Cardiac muscle cell (in vitro differentiated cells and primary cell): ENCODE measurements at regions not wholly inside any gene's neighbourhood (a gene's known extent, or its start where the extent isn't known, plus 50 kb on each side); places are given as distances from the start of the nearest gene placed in this dataset.

ENCODE experiments used
- DNase-seq, 2 donors: peaks; one replicate each; pipeline versions ENCODE4 v3.0.0 to v3.0.0-alpha.2; 2010 to 2017; ENCODE audit warnings: low read depth in 1 of 2, low spot score in 1 of 2
- H3K27ac ChIP-seq: fragments of 200-600 bp; sonication (generic); 2 replicates; pipeline ENCODE4 v1.5.1; 2016
- H3K27me3 ChIP-seq: fragments of 200-600 bp; sonication (generic); 2 replicates; pipeline ENCODE4 v1.6.0; 2016; ENCODE audit warnings: control low read depth
- H3K36me3 ChIP-seq: fragments of 200-600 bp; sonication (generic); 2 replicates; pipeline ENCODE4 v1.5.1; 2016; ENCODE audit warnings: control low read depth
- H3K4me1 ChIP-seq: fragments of 200-600 bp; sonication (generic); 2 replicates; pipeline ENCODE4 v1.8.1; 2017; ENCODE audit warnings: low read depth, mild to moderate bottlenecking, mixed run types
- H3K4me3 ChIP-seq: fragments of 200-600 bp; sonication (generic); 2 replicates; pipeline ENCODE4 v1.5.1; 2016; ENCODE audit warnings: mild to moderate bottlenecking
- H3K9me3 ChIP-seq: fragments of 200-600 bp; sonication (generic); 2 replicates; pipeline ENCODE4 v1.5.1; 2017; ENCODE audit warnings: low read depth, mild to moderate bottlenecking, control low read depth
- CTCF ChIP-seq: IDR thresholded peaks from 2 replicates; pipeline ENCODE4 v1.5.1; 2012; ENCODE audit warnings: low read depth, mild to moderate bottlenecking, low read length

- Histone ChIP-seq H3K4me3 (no peak overlapping the region), H3K27me3 (no peaks in the 10 kb centered on the region), H3K4me1 (no peaks in the 10 kb centered on the region), H3K27ac (no peak overlapping the region), H3K9me3 (no peaks in the 10 kb centered on the region), H3K36me3 (no peaks in the 10 kb centered on the region)
- DNase-seq = no peak
- no peak for TF ChIP-seq CTCF
These were observed 286.7 kb upstream of the CRY1 start for GRCh38 chr12:107379852-107380567.

- DNase-seq = no peak
- H3K36me3 ChIP-seq = no peaks in the 10 kb centered on the region
- no peak for TF ChIP-seq CTCF
These were observed 291.3 kb upstream of the CRY1 start for GRCh38 chr12:107384645-107385044.

GRCh38 chr12:107385509-107385908 lies 292.2 kb upstream of the CRY1 start:
- no peak for TF ChIP-seq CTCF
- Histone ChIP-seq H3K27ac (no peak overlapping the region), H3K36me3 (no peaks in the 10 kb centered on the region), H3K4me3 (no peak overlapping the region), H3K27me3 (no peaks in the 10 kb centered on the region), H3K9me3 (no peaks in the 10 kb centered on the region), H3K4me1 (no peaks in the 10 kb centered on the region)
- DNase-seq = peak in 1 of 2 donors; percentile 10

More at GRCh38 chr12:107384645-107385044, 291.3 kb upstream of the CRY1 start:
- H3K27me3 ChIP-seq = no peaks in the 10 kb centered on the region
- H3K27ac ChIP-seq = no peak overlapping the region
- no peaks in the 10 kb centered on the region for H3K9me3 ChIP-seq
- no peak overlapping the region for H3K4me3 ChIP-seq
- no peaks in the 10 kb centered on the region for H3K4me1 ChIP-seq

GRCh38 chr12:107386569-107386968 lies 293.2 kb upstream of the CRY1 start:
- Histone ChIP-seq H3K36me3 (no peaks in the 10 kb centered on the region), H3K4me3 (no peak overlapping the region), H3K27me3 (no peaks in the 10 kb centered on the region), H3K9me3 (no peaks in the 10 kb centered on the region), H3K4me1 (no peaks in the 10 kb centered on the region), H3K27ac (no peak overlapping the region)
- TF ChIP-seq CTCF = no peak
- DNase-seq = no peak

GRCh38 chr12:107388263-107388662 lies 294.9 kb upstream of the CRY1 start:
- Histone ChIP-seq H3K4me3 (no peak overlapping the region), H3K36me3 (no peaks in the 10 kb centered on the region), H3K27ac (no peak overlapping the region), H3K27me3 (no peaks in the 10 kb centered on the region), H3K4me1 (no peaks in the 10 kb centered on the region), H3K9me3 (no peaks in the 10 kb centered on the region)
- no peak for TF ChIP-seq CTCF
- no peak for DNase-seq
